ENCODE measurements at regions not wholly inside any gene's neighbourhood (a gene's known extent, or its start where the extent isn't known, plus 50 kb on each side); places are given as distances from the start of the nearest gene placed in this dataset.

DNA sequence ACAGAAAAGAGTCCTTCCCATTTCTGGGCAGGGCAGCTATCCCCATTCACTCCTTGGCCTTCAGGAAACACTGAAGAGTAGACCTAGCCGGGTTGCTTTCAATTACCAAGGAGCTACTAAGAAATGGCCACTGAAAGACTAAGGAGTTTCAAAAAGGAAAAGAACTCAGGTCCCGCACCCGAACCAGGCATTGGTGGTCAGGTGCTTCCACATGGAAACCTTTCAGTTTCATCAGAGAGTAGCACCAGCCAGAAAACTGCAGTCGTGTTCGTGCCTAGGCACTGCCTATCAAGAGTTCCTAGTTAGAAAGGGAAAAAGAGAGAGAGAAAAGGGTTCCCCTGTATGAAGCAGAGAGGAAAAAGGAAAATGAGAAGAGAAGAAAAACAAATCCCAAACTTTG, 237.9 kb downstream of the KLHL4 start:
- peaks cover 17% of the 10 kb centered on the region for H3K9me3 Mint-ChIP-seq
- H3K36me3 Mint-ChIP-seq (ENCODE audit: low read depth) = no peaks in the 10 kb centered on the region
- H3K4me3 Mint-ChIP-seq = no peak overlapping the region
- no peak for DNase-seq
- H3K27me3 Mint-ChIP-seq (ENCODE audit: insufficient read depth) = no peaks in the 10 kb centered on the region
- H3K27ac Mint-ChIP-seq = no peak overlapping the region
- TF ChIP-seq, protein P1, sequence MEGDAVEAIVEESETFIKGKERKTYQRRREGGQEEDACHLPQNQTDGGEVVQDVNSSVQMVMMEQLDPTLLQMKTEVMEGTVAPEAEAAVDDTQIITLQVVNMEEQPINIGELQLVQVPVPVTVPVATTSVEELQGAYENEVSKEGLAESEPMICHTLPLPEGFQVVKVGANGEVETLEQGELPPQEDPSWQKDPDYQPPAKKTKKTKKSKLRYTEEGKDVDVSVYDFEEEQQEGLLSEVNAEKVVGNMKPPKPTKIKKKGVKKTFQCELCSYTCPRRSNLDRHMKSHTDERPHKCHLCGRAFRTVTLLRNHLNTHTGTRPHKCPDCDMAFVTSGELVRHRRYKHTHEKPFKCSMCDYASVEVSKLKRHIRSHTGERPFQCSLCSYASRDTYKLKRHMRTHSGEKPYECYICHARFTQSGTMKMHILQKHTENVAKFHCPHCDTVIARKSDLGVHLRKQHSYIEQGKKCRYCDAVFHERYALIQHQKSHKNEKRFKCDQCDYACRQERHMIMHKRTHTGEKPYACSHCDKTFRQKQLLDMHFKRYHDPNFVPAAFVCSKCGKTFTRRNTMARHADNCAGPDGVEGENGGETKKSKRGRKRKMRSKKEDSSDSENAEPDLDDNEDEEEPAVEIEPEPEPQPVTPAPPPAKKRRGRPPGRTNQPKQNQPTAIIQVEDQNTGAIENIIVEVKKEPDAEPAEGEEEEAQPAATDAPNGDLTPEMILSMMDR (IDR thresholded peaks at IDR 0.05) = no peak
- no peaks in the 10 kb centered on the region for H3K4me1 Mint-ChIP-seq (ENCODE audit: low read depth)

DNA sequence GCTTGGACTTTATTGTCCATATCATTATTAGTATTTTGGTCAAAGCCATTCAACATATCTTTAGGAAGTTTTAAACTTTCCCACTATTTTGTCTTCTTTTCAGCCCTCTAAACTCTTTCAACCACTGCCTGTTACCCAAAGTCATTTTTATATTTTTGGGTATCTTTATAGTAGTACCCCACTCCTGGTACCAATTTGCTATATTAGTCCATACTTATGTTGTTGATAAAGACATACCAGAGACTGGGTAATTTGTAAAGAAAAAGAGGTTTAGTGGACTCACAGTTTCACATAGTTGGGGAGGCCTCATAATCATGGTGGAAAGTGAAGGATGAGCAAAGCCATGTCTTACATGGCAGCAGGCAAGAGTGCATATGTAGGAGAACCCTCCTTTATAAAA, 271.4 kb downstream of the KLHL4 start:
- no peak overlapping the region for H3K4me3 Mint-ChIP-seq
- no peaks in the 10 kb centered on the region for H3K36me3 Mint-ChIP-seq (ENCODE audit: low read depth)
- no peaks in the 10 kb centered on the region; the same call in 1 of the 2 replicates for H3K27me3 Mint-ChIP-seq (ENCODE audit: insufficient read depth)
- H3K4me1 Mint-ChIP-seq (ENCODE audit: low read depth) = no peaks in the 10 kb centered on the region
- DNase-seq = no peak
- TF ChIP-seq, protein P1 (IDR thresholded peaks at IDR 0.05) = no peak
- peaks cover 5% of the 10 kb centered on the region; the same call in 1 of the 2 replicates for H3K9me3 Mint-ChIP-seq
- H3K27ac Mint-ChIP-seq = no peak overlapping the region

DNA sequence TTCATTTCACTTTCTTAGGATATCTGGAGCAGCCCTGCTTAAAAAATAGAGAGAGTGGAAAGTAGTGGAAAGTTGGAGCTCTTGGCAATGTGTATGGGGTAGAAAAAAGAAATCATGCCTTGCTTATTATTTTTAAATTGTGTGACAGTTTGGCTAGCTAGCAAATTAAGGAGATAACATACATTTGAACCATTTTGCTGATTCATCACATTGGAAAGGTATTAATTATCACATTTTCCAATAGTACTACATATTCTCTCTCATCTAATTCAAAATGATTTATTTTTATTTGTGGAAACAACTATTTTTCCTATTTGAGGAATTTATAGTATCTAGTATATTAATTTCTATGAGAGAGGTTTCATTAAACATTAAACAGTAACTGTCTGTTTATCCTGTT, 280.4 kb downstream of the KLHL4 start:
- Mint-ChIP-seq H3K36me3 (ENCODE audit: low read depth) (no peaks in the 10 kb centered on the region), H3K4me3 (no peak overlapping the region), H3K27me3 (ENCODE audit: insufficient read depth) (no peaks in the 10 kb centered on the region), H3K27ac (no peak overlapping the region), H3K9me3 (peaks cover 5% of the 10 kb centered on the region), H3K4me1 (ENCODE audit: low read depth) (no peaks in the 10 kb centered on the region)
- DNase-seq = no peak
- TF ChIP-seq, protein P1 (IDR thresholded peaks at IDR 0.05) = no peak

DNA sequence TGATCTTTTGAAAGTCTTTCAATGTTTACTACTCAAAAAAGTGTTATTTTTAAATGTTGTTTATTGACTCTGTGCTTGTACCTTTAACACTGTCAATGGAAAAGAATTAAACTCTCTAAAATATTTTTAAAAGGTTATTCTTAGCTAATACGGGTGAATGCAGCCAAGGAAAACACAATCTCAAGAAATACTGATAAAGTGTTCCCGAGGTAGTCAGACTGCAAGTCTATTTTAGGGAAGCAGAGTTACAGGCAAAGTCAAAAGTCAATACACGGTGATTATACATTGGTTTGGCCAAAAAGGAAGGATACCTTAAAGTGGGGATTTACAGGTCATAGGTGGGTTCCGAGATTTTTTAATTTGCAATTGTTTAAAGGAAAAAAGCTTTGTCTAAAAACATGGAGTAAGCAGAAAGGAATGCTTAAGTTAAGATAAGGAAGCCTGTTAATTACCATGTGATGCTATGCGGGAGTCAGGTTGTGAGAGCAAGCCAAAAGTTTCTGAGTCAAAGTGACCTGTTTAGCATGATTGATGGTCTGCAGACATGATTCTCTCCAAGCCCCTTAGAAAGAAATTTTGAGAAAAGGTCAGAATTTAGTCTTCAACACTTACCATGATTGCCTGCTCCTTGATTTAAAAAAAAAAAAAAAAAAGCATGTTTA, 288.4 kb downstream of the KLHL4 start:
- no peak for DNase-seq
- TF ChIP-seq, protein P1 (IDR thresholded peaks at IDR 0.05) = no peak
- H3K27me3 Mint-ChIP-seq (ENCODE audit: insufficient read depth) = no peaks in the 10 kb centered on the region
- H3K9me3 Mint-ChIP-seq = no peaks in the 10 kb centered on the region; the same call in 1 of the 2 replicates
- H3K4me3 Mint-ChIP-seq = no peak overlapping the region
- no peaks in the 10 kb centered on the region for H3K36me3 Mint-ChIP-seq (ENCODE audit: low read depth)
- H3K27ac Mint-ChIP-seq = no peak overlapping the region
- H3K4me1 Mint-ChIP-seq (ENCODE audit: low read depth) = no peaks in the 10 kb centered on the region

DNA sequence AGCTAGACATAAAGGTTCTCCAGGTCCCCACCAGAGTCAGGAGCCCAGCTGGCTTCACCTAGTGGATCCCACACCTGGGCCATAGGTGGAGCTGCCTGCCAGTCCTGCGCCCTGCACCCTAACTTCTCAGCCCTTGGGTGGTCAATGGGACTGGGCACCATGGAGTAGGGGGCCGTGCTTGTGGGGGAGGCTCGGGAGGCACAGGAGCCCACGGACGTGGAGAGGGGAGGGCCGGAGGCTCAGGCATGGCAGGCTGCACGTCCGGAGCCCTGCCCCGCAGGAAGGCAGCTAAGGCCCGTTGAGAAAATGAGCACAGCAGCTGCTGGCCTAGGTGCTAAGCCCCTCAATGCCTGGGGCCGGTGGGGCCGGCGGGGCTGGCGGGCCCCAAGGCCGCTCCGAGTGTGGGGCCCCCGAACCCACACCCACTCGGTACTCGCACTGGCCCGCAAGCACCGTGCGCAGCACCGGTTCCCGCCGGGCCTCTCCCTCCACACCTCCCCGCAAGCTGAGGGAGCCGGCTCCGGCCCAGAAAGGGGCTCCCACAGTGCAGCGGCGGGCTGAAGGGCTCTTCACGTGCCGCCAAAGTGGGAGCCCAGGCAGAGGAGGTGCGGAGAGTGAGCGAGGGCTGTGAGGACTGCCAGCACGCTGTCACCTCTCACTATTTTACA, 291.1 kb downstream of the KLHL4 start:
- Mint-ChIP-seq H3K9me3 (no peaks in the 10 kb centered on the region), H3K27ac (no peak overlapping the region), H3K4me1 (ENCODE audit: low read depth) (no peaks in the 10 kb centered on the region), H3K27me3 (ENCODE audit: insufficient read depth) (no peaks in the 10 kb centered on the region), H3K4me3 (no peak overlapping the region), H3K36me3 (ENCODE audit: low read depth) (no peaks in the 10 kb centered on the region)
- DNase-seq = no peak
- TF ChIP-seq, protein P1 (IDR thresholded peaks at IDR 0.05) = no peak
